AG09309 (cell line): ENCODE measurements at regions not wholly inside any gene's neighbourhood (a gene's known extent, or its start where the extent isn't known, plus 50 kb on each side); places are given as distances from the start of the nearest gene placed in this dataset.

Source experiments
- DNase-seq: peaks from one replicate; pipeline ENCODE4 v3.0.0-alpha.2; 2010; ENCODE audit warnings: low read depth
- H3K4me3 ChIP-seq: 2 replicates; pipeline ENCODE4 v1.5.1; 2011; ENCODE audit warnings: mild to moderate bottlenecking, low read depth, low read length, moderate library complexity; ENCODE audit not compliant: control insufficient read depth
- TF ChIP-seq, protein P1 (sequence below): IDR thresholded peaks from 2 replicates; pipeline ENCODE4 v1.5.1; 2011; ENCODE audit warnings: mild to moderate bottlenecking, low read depth, low read length, inconsistent platforms; ENCODE audit not compliant: insufficient read depth, control insufficient read depth; ENCODE audit errors: missing control alignments

DNA sequence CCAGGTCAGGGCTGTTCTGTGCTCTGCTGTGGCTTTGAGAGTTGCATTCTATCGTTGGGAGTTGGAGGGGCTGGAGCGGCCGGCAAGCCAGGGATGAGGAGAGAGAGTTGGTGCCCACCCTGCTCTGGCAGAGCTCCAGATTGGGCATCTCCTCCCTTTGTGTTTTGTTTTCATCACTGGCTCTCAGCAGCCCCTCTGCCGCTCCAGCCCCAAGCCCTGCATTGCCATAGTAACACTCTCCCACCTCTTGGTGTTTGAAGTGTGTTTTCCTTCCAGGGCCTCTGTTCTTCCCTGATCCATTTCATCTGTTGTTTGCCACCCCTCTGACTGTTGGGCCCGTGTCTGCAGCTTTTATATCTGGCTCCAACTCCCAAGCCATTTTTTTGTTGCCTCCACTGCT, 152.7 kb downstream of the URB2 start:
- DNase-seq: no peak
- H3K4me3 ChIP-seq: no peak overlapping the region
- TF ChIP-seq, protein P1, sequence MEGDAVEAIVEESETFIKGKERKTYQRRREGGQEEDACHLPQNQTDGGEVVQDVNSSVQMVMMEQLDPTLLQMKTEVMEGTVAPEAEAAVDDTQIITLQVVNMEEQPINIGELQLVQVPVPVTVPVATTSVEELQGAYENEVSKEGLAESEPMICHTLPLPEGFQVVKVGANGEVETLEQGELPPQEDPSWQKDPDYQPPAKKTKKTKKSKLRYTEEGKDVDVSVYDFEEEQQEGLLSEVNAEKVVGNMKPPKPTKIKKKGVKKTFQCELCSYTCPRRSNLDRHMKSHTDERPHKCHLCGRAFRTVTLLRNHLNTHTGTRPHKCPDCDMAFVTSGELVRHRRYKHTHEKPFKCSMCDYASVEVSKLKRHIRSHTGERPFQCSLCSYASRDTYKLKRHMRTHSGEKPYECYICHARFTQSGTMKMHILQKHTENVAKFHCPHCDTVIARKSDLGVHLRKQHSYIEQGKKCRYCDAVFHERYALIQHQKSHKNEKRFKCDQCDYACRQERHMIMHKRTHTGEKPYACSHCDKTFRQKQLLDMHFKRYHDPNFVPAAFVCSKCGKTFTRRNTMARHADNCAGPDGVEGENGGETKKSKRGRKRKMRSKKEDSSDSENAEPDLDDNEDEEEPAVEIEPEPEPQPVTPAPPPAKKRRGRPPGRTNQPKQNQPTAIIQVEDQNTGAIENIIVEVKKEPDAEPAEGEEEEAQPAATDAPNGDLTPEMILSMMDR: no peak

- TF ChIP-seq, protein P1: no peak
- DNase-seq: no peak
- no peak overlapping the region for H3K4me3 ChIP-seq
Measured at GRCh38 chr1:229781453-229781852, 155.4 kb downstream of the URB2 start.

DNA sequence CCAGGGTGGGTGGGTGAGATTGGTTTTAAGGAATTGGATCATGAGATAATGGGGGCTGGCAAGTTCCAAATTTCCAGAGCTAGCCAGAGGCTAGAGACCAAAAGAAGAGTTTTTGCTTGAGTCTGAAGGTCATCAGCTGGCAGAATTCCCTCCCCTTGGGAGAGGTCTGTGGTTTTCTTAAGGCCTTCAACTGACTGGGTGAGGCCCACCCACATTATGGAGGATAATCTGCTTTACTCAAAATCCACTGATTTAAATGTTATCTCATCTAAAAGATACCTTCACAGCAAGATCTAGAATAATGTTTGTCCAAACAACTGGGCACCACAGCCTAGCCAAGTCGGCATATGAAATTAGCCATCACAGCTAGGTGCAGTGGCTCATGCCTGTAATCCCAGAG, 156.4 kb downstream of the URB2 start:
- TF ChIP-seq, protein P1: no peak
- no peak for DNase-seq
- H3K4me3 ChIP-seq: no peak overlapping the region

- no peak for DNase-seq
- TF ChIP-seq, protein P1: no peak
- H3K4me3 ChIP-seq: no peak overlapping the region
Measured at GRCh38 chr1:229784834-229785233, 158.8 kb downstream of the URB2 start.

- H3K4me3 ChIP-seq: no peak overlapping the region
- TF ChIP-seq, protein P1: no peak
- no peak for DNase-seq
Measured at GRCh38 chr1:229786974-229787610, 161.0 kb downstream of the URB2 start.

- DNase-seq: no peak
- TF ChIP-seq, protein P1: no peak
- no peak overlapping the region for H3K4me3 ChIP-seq
Measured at GRCh38 chr1:229788004-229788403, 162.0 kb downstream of the URB2 start.
